ENCODE measurements at regions not wholly inside any gene's neighbourhood (a gene's known extent, or its start where the extent isn't known, plus 50 kb on each side); places are given as distances from the start of the nearest gene placed in this dataset.

DNA sequence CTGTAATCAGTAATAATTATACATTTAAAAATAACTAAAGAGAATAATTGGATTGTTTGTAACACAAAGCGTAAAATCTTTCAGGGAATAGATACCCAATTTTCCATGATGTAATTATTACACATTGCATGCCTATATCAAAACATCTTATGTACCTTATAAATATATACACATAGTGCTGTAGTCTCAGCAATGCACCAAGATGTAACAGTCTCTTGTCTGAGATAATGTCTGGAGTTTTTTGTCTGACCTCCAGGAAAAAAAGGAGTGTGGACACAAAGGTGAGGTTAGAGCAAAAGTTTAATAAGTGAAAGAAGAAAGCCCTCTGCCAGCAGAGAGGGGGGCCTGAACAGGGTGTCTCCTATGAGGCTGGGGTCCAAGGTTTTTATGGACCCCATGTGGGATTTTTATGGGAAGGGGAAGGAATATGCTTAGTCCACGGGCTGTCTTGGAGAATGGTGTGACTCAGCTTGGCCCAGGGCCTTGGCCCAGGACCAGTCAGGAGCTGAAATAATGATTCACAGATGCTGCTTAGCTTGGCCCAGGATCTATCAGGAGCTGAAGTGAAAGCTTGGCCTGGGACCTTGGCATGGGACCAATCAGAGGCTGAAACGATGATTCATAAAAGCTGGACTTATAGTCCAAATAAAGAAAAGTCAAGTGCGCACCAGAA, 545.0 kb downstream of the ZPLD1 start:
- TF ChIP-seq, protein P1, sequence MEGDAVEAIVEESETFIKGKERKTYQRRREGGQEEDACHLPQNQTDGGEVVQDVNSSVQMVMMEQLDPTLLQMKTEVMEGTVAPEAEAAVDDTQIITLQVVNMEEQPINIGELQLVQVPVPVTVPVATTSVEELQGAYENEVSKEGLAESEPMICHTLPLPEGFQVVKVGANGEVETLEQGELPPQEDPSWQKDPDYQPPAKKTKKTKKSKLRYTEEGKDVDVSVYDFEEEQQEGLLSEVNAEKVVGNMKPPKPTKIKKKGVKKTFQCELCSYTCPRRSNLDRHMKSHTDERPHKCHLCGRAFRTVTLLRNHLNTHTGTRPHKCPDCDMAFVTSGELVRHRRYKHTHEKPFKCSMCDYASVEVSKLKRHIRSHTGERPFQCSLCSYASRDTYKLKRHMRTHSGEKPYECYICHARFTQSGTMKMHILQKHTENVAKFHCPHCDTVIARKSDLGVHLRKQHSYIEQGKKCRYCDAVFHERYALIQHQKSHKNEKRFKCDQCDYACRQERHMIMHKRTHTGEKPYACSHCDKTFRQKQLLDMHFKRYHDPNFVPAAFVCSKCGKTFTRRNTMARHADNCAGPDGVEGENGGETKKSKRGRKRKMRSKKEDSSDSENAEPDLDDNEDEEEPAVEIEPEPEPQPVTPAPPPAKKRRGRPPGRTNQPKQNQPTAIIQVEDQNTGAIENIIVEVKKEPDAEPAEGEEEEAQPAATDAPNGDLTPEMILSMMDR (IDR thresholded peaks at IDR 0.05), result no peak
- no peak for TF ChIP-seq ZFX (IDR thresholded peaks at IDR 0.05; ENCODE audit: borderline replicate concordance)

Data from 22Rv1 (cell line).